CD4-positive, CD25-positive, alpha-beta regulatory T cell (primary cell): ENCODE measurements at regions not wholly inside any gene's neighbourhood (a gene's known extent, or its start where the extent isn't known, plus 50 kb on each side); places are given as distances from the start of the nearest gene placed in this dataset.

Experiments used
- ATAC-seq, 2 donors: fragments of 150-1000 bp; cut with Tn5 transposase; one replicate each; pipeline ENCODE4 v1.10.0; 2021; ENCODE audit warnings: low read depth in 2 of 2, moderate number of reproducible peaks in 2 of 2, moderate library complexity in 1 of 2
- DNase-seq, 3 donors: peaks; one replicate each; pipeline versions ENCODE4 v3.0.0 to v3.0.0-alpha.2; 2012 to 2022; ENCODE audit warnings: mixed read lengths in 1 of 3
- H3K27ac ChIP-seq: one replicate; pipeline ENCODE4 v1.7.0; 2013; ENCODE audit warnings: mild to moderate bottlenecking, low read length; ENCODE audit not compliant: insufficient read depth, poor library complexity, severe bottlenecking
- H3K27me3 ChIP-seq: one replicate; pipeline ENCODE4 v1.7.0; 2013; ENCODE audit warnings: low read length; ENCODE audit not compliant: control insufficient read depth, insufficient read depth
- H3K36me3 ChIP-seq: one replicate; pipeline ENCODE4 v1.7.0; 2013; ENCODE audit warnings: mild to moderate bottlenecking, low read length, moderate library complexity; ENCODE audit not compliant: control insufficient read depth, insufficient read depth
- H3K4me1 ChIP-seq: 2 replicates; pipeline ENCODE4 v1.7.0; 2013; ENCODE audit warnings: mild to moderate bottlenecking, low read length; ENCODE audit not compliant: insufficient read depth, control insufficient read depth, poor library complexity, severe bottlenecking
- H3K4me3 ChIP-seq: one replicate; pipeline ENCODE4 v1.7.0; 2013; ENCODE audit warnings: low read depth, mild to moderate bottlenecking, low read length, moderate library complexity
- H3K9me3 ChIP-seq, 2 experiments: 1 replicate in 1 of 2; 2 replicates in 1 of 2; pipeline ENCODE4 v1.7.0; 2013; ENCODE audit warnings: low read length in 2 of 2, mild to moderate bottlenecking in 1 of 2, moderate library complexity in 1 of 2; ENCODE audit not compliant: control insufficient read depth in 2 of 2
- H3K27ac Mint-ChIP-seq, 3 donors: one replicate each; pipeline ENCODE4 v1.8.0; 2020 to 2022; ENCODE audit warnings: mild to moderate bottlenecking in 3 of 3, mixed read lengths in 3 of 3, moderate library complexity in 2 of 3
- H3K27me3 Mint-ChIP-seq: one replicate; pipeline ENCODE4 v1.8.0; 2022; ENCODE audit warnings: mild to moderate bottlenecking, mixed read lengths
- H3K36me3 Mint-ChIP-seq: one replicate; pipeline ENCODE4 v1.8.0; 2020; ENCODE audit warnings: mixed read lengths
- H3K4me1 Mint-ChIP-seq, 4 donors: one replicate each; pipeline ENCODE4 v1.8.0; 2020 to 2022; ENCODE audit warnings: mixed read lengths in 4 of 4, mild to moderate bottlenecking in 1 of 4
- H3K4me3 Mint-ChIP-seq, 4 donors: one replicate each; pipeline ENCODE4 v1.8.0; 2020 to 2022; ENCODE audit warnings: mild to moderate bottlenecking in 4 of 4, mixed read lengths in 4 of 4, moderate library complexity in 3 of 4
- H3K9me3 Mint-ChIP-seq, 7 donors: one replicate each; pipeline ENCODE4 v1.8.0; 2020 to 2022; ENCODE audit warnings: mixed read lengths in 7 of 7, mild to moderate bottlenecking in 3 of 7, moderate library complexity in 2 of 7

- H3K36me3 Mint-ChIP-seq, result no peaks in the 10 kb centered on the region
- Histone ChIP-seq H3K27me3 (peaks cover 3% of the 10 kb centered on the region), H3K4me1 (no peaks in the 10 kb centered on the region), H3K36me3 (no peaks in the 10 kb centered on the region), H3K27ac (no peak overlapping the region), H3K9me3 (no peaks in the 10 kb centered on the region), H3K4me3 (no peak overlapping the region)
- DNase-seq (no peak), ATAC-seq (no peak)
- H3K9me3 Mint-ChIP-seq, result peaks cover 0 to 2% (median 0%) of the 10 kb centered on the region in 7 donors
- H3K4me3 Mint-ChIP-seq, result no peak overlapping the region
- H3K27me3 Mint-ChIP-seq, result peaks cover 4% of the 10 kb centered on the region
- no peak overlapping the region for H3K27ac Mint-ChIP-seq
- no peaks in the 10 kb centered on the region for H3K4me1 Mint-ChIP-seq
These were observed 389.3 kb downstream of the PMP22 start for GRCh38 chr17:14875557-14876412.

- H3K36me3 Mint-ChIP-seq, result no peaks in the 10 kb centered on the region
- Histone ChIP-seq H3K27me3 (peaks cover 3% of the 10 kb centered on the region), H3K4me1 (no peaks in the 10 kb centered on the region), H3K36me3 (no peaks in the 10 kb centered on the region), H3K4me3 (no peak overlapping the region), H3K9me3 (no peaks in the 10 kb centered on the region), H3K27ac (no peak overlapping the region)
- no peak for DNase-seq
- H3K4me1 Mint-ChIP-seq, result no peaks in the 10 kb centered on the region
- peaks cover 4% of the 10 kb centered on the region for H3K27me3 Mint-ChIP-seq
- peak overlapping the region in 1 of 4 donors; percentile 16 for H3K4me3 Mint-ChIP-seq
- H3K27ac Mint-ChIP-seq, result no peak overlapping the region
- ATAC-seq, result no peak
- peaks cover 0 to 5% (median 0%) of the 10 kb centered on the region in 7 donors for H3K9me3 Mint-ChIP-seq
These were observed 391.1 kb downstream of the PMP22 start for GRCh38 chr17:14873996-14874395.

- Mint-ChIP-seq H3K9me3 (peaks cover 0 to 5% (median 0%) of the 10 kb centered on the region in 7 donors), H3K27ac (no peak overlapping the region)
- DNase-seq, result no peak
These were observed 391.6 kb downstream of the PMP22 start for GRCh38 chr17:14873540-14873939.

GRCh38 chr17:14871921-14872320 lies 393.2 kb downstream of the PMP22 start:
- Mint-ChIP-seq H3K4me3 (no peak overlapping the region), H3K27me3 (peaks cover 9% of the 10 kb centered on the region), H3K36me3 (no peaks in the 10 kb centered on the region), H3K4me1 (no peaks in the 10 kb centered on the region), H3K27ac (no peak overlapping the region), H3K9me3 (peaks cover 0 to 5% (median 0%) of the 10 kb centered on the region in 7 donors)
- Histone ChIP-seq H3K36me3 (no peaks in the 10 kb centered on the region), H3K27ac (no peak overlapping the region), H3K4me3 (no peak overlapping the region), H3K9me3 (peaks cover 0 to 3% of the 10 kb centered on the region in 2 experiments), H3K27me3 (peaks cover 3% of the 10 kb centered on the region), H3K4me1 (no peaks in the 10 kb centered on the region)
- DNase-seq, result no peak
- ATAC-seq, result no peak

More at GRCh38 chr17:14873540-14873939, 391.6 kb downstream of the PMP22 start:
- Histone ChIP-seq H3K36me3 (no peaks in the 10 kb centered on the region), H3K4me1 (no peaks in the 10 kb centered on the region), H3K27me3 (peaks cover 3% of the 10 kb centered on the region), H3K9me3 (no peaks in the 10 kb centered on the region), H3K4me3 (no peak overlapping the region), H3K27ac (no peak overlapping the region)
- Mint-ChIP-seq H3K4me3 (no peak overlapping the region), H3K4me1 (no peaks in the 10 kb centered on the region), H3K27me3 (peaks cover 4% of the 10 kb centered on the region), H3K36me3 (no peaks in the 10 kb centered on the region)
- ATAC-seq, result no peak

- peaks cover 0 to 3% of the 10 kb centered on the region in 2 experiments for H3K9me3 ChIP-seq
- no peaks in the 10 kb centered on the region for H3K4me1 ChIP-seq
- no peaks in the 10 kb centered on the region for H3K27me3 ChIP-seq
- Mint-ChIP-seq H3K27ac (no peak overlapping the region), H3K27me3 (peaks cover 5% of the 10 kb centered on the region), H3K36me3 (no peaks in the 10 kb centered on the region), H3K4me1 (no peaks in the 10 kb centered on the region), H3K4me3 (no peak overlapping the region), H3K9me3 (peaks cover 0 to 4% (median 0%) of the 10 kb centered on the region in 7 donors)
- H3K27ac ChIP-seq, result no peak overlapping the region
- H3K4me3 ChIP-seq, result no peak overlapping the region
- H3K36me3 ChIP-seq, result no peaks in the 10 kb centered on the region
- ATAC-seq, result no peak
- no peak for DNase-seq
These were observed 398.9 kb downstream of the PMP22 start for GRCh38 chr17:14866266-14866665.

- Histone ChIP-seq H3K4me1 (no peaks in the 10 kb centered on the region), H3K27ac (no peak overlapping the region), H3K9me3 (peaks cover 0 to 3% of the 10 kb centered on the region in 2 experiments), H3K27me3 (no peaks in the 10 kb centered on the region), H3K4me3 (no peak overlapping the region), H3K36me3 (no peaks in the 10 kb centered on the region)
- Mint-ChIP-seq H3K36me3 (no peaks in the 10 kb centered on the region), H3K4me1 (no peaks in the 10 kb centered on the region), H3K27me3 (peaks cover 10% of the 10 kb centered on the region), H3K27ac (no peak overlapping the region), H3K4me3 (no peak overlapping the region), H3K9me3 (no peaks in the 10 kb centered on the region)
- ATAC-seq (no peak), DNase-seq (no peak)
These were observed 401.0 kb downstream of the PMP22 start for GRCh38 chr17:14864127-14864526.

GRCh38 chr17:14859542-14859941 lies 405.6 kb downstream of the PMP22 start:
- Histone ChIP-seq H3K4me3 (no peak overlapping the region), H3K27me3 (no peaks in the 10 kb centered on the region), H3K36me3 (no peaks in the 10 kb centered on the region), H3K9me3 (no peaks in the 10 kb centered on the region), H3K27ac (no peak overlapping the region), H3K4me1 (no peaks in the 10 kb centered on the region)
- DNase-seq, result no peak
- Mint-ChIP-seq H3K4me3 (no peak overlapping the region), H3K27me3 (peaks cover 4% of the 10 kb centered on the region), H3K4me1 (no peaks in the 10 kb centered on the region), H3K36me3 (no peaks in the 10 kb centered on the region), H3K9me3 (peaks cover 0 to 4% (median 0%) of the 10 kb centered on the region in 7 donors), H3K27ac (no peak overlapping the region)
- no peak for ATAC-seq

GRCh38 chr17:14856176-14856575 lies 408.9 kb downstream of the PMP22 start:
- H3K9me3 ChIP-seq, result no peaks in the 10 kb centered on the region
- no peaks in the 10 kb centered on the region for H3K4me1 ChIP-seq
- no peaks in the 10 kb centered on the region for H3K27me3 ChIP-seq
- Mint-ChIP-seq H3K9me3 (peaks cover 0 to 4% (median 0%) of the 10 kb centered on the region in 7 donors), H3K27ac (no peak overlapping the region), H3K36me3 (no peaks in the 10 kb centered on the region), H3K4me3 (no peak overlapping the region), H3K4me1 (no peaks in the 10 kb centered on the region), H3K27me3 (peaks cover 4% of the 10 kb centered on the region)
- no peak overlapping the region for H3K27ac ChIP-seq
- no peak overlapping the region for H3K4me3 ChIP-seq
- no peaks in the 10 kb centered on the region for H3K36me3 ChIP-seq
- ATAC-seq (no peak), DNase-seq (no peak)
